OCI-LY1 (cell line): ENCODE measurements at regions not wholly inside any gene's neighbourhood (a gene's known extent, or its start where the extent isn't known, plus 50 kb on each side); places are given as distances from the start of the nearest gene placed in this dataset.

Experiments used
- H2AFZ ChIP-seq: fragments of 200-600 bp; sonication (generic), shearing (Covaris generic); 2 replicates; pipeline ENCODE4 v1.6.0; 2014; ENCODE audit warnings: antibody characterized with exemption, mild to moderate bottlenecking, low read length
- H3F3A ChIP-seq: fragments of 200-600 bp; sonication (generic), shearing (Covaris generic); 2 replicates; pipeline ENCODE4 v1.6.0; 2014; ENCODE audit warnings: mild to moderate bottlenecking, antibody characterized with exemption, low read length, moderate library complexity; ENCODE audit not compliant: insufficient read depth
- H3K27ac ChIP-seq: fragments of 200-600 bp; sonication (generic); 2 replicates; pipeline ENCODE4 v1.5.1; 2014; ENCODE audit warnings: low read length, mixed run types, mild to moderate bottlenecking, low read depth; ENCODE audit not compliant: poor library complexity, severe bottlenecking
- H3K27me3 ChIP-seq: fragments of 200-600 bp; sonication (generic); 2 replicates; pipeline ENCODE4 v1.6.0; 2014; ENCODE audit warnings: antibody characterized with exemption, mild to moderate bottlenecking, low read length, moderate library complexity; ENCODE audit not compliant: insufficient read depth
- H3K36me3 ChIP-seq: fragments of 200-600 bp; sonication (generic); 2 replicates; pipeline ENCODE4 v1.6.1; 2014; ENCODE audit warnings: mild to moderate bottlenecking, antibody characterized with exemption, low read length, moderate library complexity, mixed read lengths; ENCODE audit not compliant: insufficient read depth
- H3K4me1 ChIP-seq: fragments of 200-600 bp; sonication (generic); 2 replicates; pipeline ENCODE4 v1.5.1; 2014; ENCODE audit warnings: mild to moderate bottlenecking, low read length, moderate library complexity; ENCODE audit not compliant: insufficient read depth, severe bottlenecking
- H3K4me2 ChIP-seq: fragments of 200-600 bp; sonication (generic), shearing (Covaris generic); 2 replicates; pipeline ENCODE4 v1.6.1; 2014; ENCODE audit warnings: low read length
- H3K4me3 ChIP-seq: fragments of 200-600 bp; sonication (generic); 2 replicates; pipeline ENCODE4 v1.5.1; 2014; ENCODE audit warnings: low read length, low read depth, mild to moderate bottlenecking, mixed read lengths; ENCODE audit not compliant: poor library complexity, severe bottlenecking
- H3K79me2 ChIP-seq: fragments of 200-600 bp; shearing (Covaris generic); 2 replicates; pipeline ENCODE4 v1.6.1; 2016; ENCODE audit warnings: mixed run types, low read length, mixed read lengths; ENCODE audit not compliant: insufficient read depth
- H3K9ac ChIP-seq: fragments of 200-600 bp; sonication (generic), shearing (Covaris generic); 2 replicates; pipeline ENCODE4 v1.6.1; 2014; ENCODE audit warnings: mild to moderate bottlenecking, low read length, mixed read lengths
- H3K9me2 ChIP-seq: fragments of 200-600 bp; sonication (generic), shearing (Covaris generic); 2 replicates; pipeline ENCODE4 v1.6.1; 2014; ENCODE audit warnings: low read depth, mild to moderate bottlenecking, low read length, mixed read lengths
- H3K9me3 ChIP-seq: fragments of 200-600 bp; shearing (Covaris generic); 2 replicates; pipeline ENCODE4 v1.6.1; 2014; ENCODE audit warnings: low read length, mixed read lengths
- H4K20me1 ChIP-seq: fragments of 200-600 bp; sonication (generic), shearing (Covaris generic); 2 replicates; pipeline ENCODE4 v1.6.0; 2016; ENCODE audit warnings: mild to moderate bottlenecking, low read length; ENCODE audit not compliant: insufficient read depth
- EZH2 ChIP-seq: fragments of 200-600 bp; sonication (generic), shearing (Covaris generic); IDR thresholded peaks from 2 replicates; pipeline ENCODE4 v1.8.0; 2017; ENCODE audit warnings: borderline replicate concordance, mixed run types, mild to moderate bottlenecking, antibody characterized with exemption, low read length, moderate library complexity, mixed read lengths
- TF ChIP-seq, protein P1 (sequence below): fragments of 200-600 bp; sonication (generic), shearing (Covaris generic); IDR thresholded peaks from 2 replicates; pipeline ENCODE4 v1.5.1; 2017; ENCODE audit warnings: mild to moderate bottlenecking, antibody characterized with exemption, low read length, moderate library complexity, mixed read lengths

DNA sequence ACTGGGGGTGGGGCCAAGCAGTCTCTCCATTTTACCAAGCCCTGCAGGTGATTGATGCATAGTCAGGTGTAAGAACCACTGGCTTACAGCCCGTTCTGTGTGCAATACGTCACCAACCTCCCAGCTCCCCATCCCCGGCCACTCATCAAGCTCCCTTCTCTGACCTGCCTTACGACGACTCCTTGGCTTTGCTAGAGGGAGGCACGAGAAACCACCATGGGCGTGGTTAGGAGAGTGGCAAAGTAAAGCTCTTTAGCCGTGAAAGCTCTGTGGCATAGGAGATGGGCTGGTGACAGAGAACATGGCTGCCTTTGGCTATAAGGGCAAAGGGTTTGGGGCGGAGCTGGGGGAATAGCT is 109.1 kb downstream of the BDH1 start:
- H3K9me3 ChIP-seq, result no peaks in the 10 kb centered on the region
- H3K4me3 ChIP-seq, result no peak overlapping the region
- H3K4me2 ChIP-seq, result peak overlapping the region; percentile 0; the same call in 1 of the 2 replicates
- H3K27me3 ChIP-seq, result peaks cover 25% of the 10 kb centered on the region
- H3K36me3 ChIP-seq, result no peaks in the 10 kb centered on the region
- no peak overlapping the region for H3K9ac ChIP-seq
- H2AFZ ChIP-seq, result no peak overlapping the region
- H3K27ac ChIP-seq, result no peak overlapping the region
- no peak for TF ChIP-seq EZH2
- TF ChIP-seq, protein P1, sequence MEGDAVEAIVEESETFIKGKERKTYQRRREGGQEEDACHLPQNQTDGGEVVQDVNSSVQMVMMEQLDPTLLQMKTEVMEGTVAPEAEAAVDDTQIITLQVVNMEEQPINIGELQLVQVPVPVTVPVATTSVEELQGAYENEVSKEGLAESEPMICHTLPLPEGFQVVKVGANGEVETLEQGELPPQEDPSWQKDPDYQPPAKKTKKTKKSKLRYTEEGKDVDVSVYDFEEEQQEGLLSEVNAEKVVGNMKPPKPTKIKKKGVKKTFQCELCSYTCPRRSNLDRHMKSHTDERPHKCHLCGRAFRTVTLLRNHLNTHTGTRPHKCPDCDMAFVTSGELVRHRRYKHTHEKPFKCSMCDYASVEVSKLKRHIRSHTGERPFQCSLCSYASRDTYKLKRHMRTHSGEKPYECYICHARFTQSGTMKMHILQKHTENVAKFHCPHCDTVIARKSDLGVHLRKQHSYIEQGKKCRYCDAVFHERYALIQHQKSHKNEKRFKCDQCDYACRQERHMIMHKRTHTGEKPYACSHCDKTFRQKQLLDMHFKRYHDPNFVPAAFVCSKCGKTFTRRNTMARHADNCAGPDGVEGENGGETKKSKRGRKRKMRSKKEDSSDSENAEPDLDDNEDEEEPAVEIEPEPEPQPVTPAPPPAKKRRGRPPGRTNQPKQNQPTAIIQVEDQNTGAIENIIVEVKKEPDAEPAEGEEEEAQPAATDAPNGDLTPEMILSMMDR, result no peak
- no peaks in the 10 kb centered on the region for H3K79me2 ChIP-seq
- no peaks in the 10 kb centered on the region for H3K4me1 ChIP-seq
- no peaks in the 10 kb centered on the region for H3K9me2 ChIP-seq
- no peaks in the 10 kb centered on the region for H4K20me1 ChIP-seq
- no peaks in the 10 kb centered on the region for H3F3A ChIP-seq

- H3K4me2 ChIP-seq, result peak overlapping the region; percentile 0; the same call in 1 of the 2 replicates
- H3K27ac ChIP-seq, result no peak overlapping the region
- no peaks in the 10 kb centered on the region for H3K9me2 ChIP-seq
- peaks cover 25% of the 10 kb centered on the region for H3K27me3 ChIP-seq
- H3K36me3 ChIP-seq, result no peaks in the 10 kb centered on the region
- H4K20me1 ChIP-seq, result no peaks in the 10 kb centered on the region
- H3K9ac ChIP-seq, result no peak overlapping the region
- no peaks in the 10 kb centered on the region for H3K9me3 ChIP-seq
- H2AFZ ChIP-seq, result no peak overlapping the region
- no peaks in the 10 kb centered on the region for H3K79me2 ChIP-seq
- H3F3A ChIP-seq, result no peaks in the 10 kb centered on the region
- H3K4me3 ChIP-seq, result no peak overlapping the region
- TF ChIP-seq, protein P1, result no peak
- no peak for TF ChIP-seq EZH2
- H3K4me1 ChIP-seq, result no peaks in the 10 kb centered on the region
Measured at GRCh38 chr3:197445896-197446699, 109.7 kb downstream of the BDH1 start.

DNA sequence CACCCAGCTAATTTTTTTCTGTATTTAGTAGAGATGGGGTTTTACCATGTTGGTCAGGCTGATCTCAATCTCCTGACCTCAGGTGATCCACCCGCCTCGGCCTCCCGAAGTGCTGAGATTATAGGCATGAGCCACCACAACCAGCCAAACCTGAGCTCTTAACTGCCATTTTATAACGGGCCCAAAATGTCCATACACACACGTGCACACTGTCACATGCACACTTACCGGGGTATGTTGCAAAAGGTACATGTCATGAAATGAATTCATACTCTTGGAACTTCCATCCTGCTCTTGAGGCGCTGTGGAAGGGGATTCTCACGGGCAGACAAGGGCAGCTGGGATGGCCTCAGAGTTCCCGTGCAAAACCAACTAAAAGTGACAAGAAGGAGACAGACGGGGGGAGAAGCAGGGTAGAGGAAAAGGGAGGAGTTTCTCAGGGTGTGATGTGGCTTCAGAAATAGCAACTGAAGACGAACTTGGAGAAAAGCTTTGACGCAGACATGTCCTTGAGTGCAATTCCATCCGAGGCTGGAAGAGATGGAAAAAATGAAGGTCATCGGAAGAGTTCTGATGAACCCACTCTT is 110.9 kb downstream of the BDH1 start:
- no peaks in the 10 kb centered on the region for H3F3A ChIP-seq
- H3K9ac ChIP-seq, result no peak overlapping the region
- H3K4me3 ChIP-seq, result no peak overlapping the region
- no peaks in the 10 kb centered on the region for H3K9me2 ChIP-seq
- no peak overlapping the region for H2AFZ ChIP-seq
- no peaks in the 10 kb centered on the region for H4K20me1 ChIP-seq
- H3K4me1 ChIP-seq, result no peaks in the 10 kb centered on the region
- H3K36me3 ChIP-seq, result no peaks in the 10 kb centered on the region
- peaks cover 30% of the 10 kb centered on the region for H3K27me3 ChIP-seq
- TF ChIP-seq, protein P1, result no peak
- TF ChIP-seq EZH2, result no peak
- no peaks in the 10 kb centered on the region for H3K9me3 ChIP-seq
- H3K27ac ChIP-seq, result no peak overlapping the region
- H3K4me2 ChIP-seq, result no peak overlapping the region
- H3K79me2 ChIP-seq, result no peaks in the 10 kb centered on the region
